Smooth muscle cell (in vitro differentiated cells): ENCODE measurements at regions not wholly inside any gene's neighbourhood (a gene's known extent, or its start where the extent isn't known, plus 50 kb on each side); places are given as distances from the start of the nearest gene placed in this dataset.
"Not testable (repeated sequence)": the region's sequence is repeated elsewhere in the genome, so short reads cannot be mapped to it uniquely, and the experiment has no call there.

ENCODE experiments used
- DNase-seq: peaks from one replicate; lab custom pipeline; 2025; ENCODE audit not compliant: unreplicated experiment; lab: John Stamatoyannopoulos, UW
- H2AFZ ChIP-seq: fragments of 200-600 bp; sonication (generic); 2 replicates; pipeline ENCODE4 v1.6.0; 2016; ENCODE audit warnings: antibody characterized with exemption, low read depth, mild to moderate bottlenecking
- H3F3A ChIP-seq: fragments of 200-600 bp; sonication (generic); 2 replicates; pipeline ENCODE4 v1.6.0; 2017; ENCODE audit warnings: antibody characterized with exemption, low read depth
- H3K27ac ChIP-seq: fragments of 200-600 bp; sonication (generic); 2 replicates; pipeline ENCODE4 v1.5.1; 2016; ENCODE audit warnings: low read depth, mild to moderate bottlenecking
- H3K27me3 ChIP-seq: fragments of 200-600 bp; sonication (generic); 2 replicates; pipeline ENCODE4 v1.6.1; 2016; ENCODE audit warnings: low read depth, mild to moderate bottlenecking
- H3K36me3 ChIP-seq: fragments of 200-600 bp; sonication (generic); 2 replicates; pipeline ENCODE4 v1.5.1; 2016; ENCODE audit warnings: low read depth
- H3K4me1 ChIP-seq: fragments of 200-600 bp; sonication (generic); 2 replicates; pipeline ENCODE4 v1.5.1; 2016; ENCODE audit warnings: low read depth
- H3K4me2 ChIP-seq: fragments of 200-600 bp; sonication (generic); 2 replicates; pipeline ENCODE4 v1.6.0; 2016; ENCODE audit warnings: mild to moderate bottlenecking
- H3K4me3 ChIP-seq: fragments of 200-600 bp; sonication (generic); 2 replicates; pipeline ENCODE4 v1.5.1; 2016; ENCODE audit warnings: mild to moderate bottlenecking
- H3K79me2 ChIP-seq: fragments of 200-600 bp; sonication (generic); 2 replicates; pipeline ENCODE4 v1.6.0; 2016; ENCODE audit warnings: low read depth, mild to moderate bottlenecking
- H3K9ac ChIP-seq: fragments of 200-600 bp; sonication (generic); 2 replicates; pipeline ENCODE4 v1.6.0; 2016; ENCODE audit warnings: low read depth
- H3K9me3 ChIP-seq: fragments of 200-600 bp; sonication (generic); replicated peaks from 2 replicates; pipeline ENCODE4 v1.5.1; 2016; ENCODE audit warnings: low read depth
- H4K20me1 ChIP-seq: fragments of 200-600 bp; sonication (generic); 2 replicates; pipeline ENCODE4 v1.6.0; 2016; ENCODE audit warnings: low read depth
- WGBS: methylation state at CpG from one replicate; pipeline ENCODE4 v1.1.7; 2016; ENCODE audit warnings: low lambda C conversion rate; 5-methylcytosine and 5-hydroxymethylcytosine counted together
- TF ChIP-seq, protein P1 (sequence below): fragments of 200-600 bp; sonication (generic); IDR thresholded peaks from 2 replicates; pipeline ENCODE4 v1.5.1; 2017; ENCODE audit warnings: borderline replicate concordance, mild to moderate bottlenecking, antibody characterized with exemption; ENCODE audit not compliant: insufficient read depth, poor library complexity, severe bottlenecking

DNA sequence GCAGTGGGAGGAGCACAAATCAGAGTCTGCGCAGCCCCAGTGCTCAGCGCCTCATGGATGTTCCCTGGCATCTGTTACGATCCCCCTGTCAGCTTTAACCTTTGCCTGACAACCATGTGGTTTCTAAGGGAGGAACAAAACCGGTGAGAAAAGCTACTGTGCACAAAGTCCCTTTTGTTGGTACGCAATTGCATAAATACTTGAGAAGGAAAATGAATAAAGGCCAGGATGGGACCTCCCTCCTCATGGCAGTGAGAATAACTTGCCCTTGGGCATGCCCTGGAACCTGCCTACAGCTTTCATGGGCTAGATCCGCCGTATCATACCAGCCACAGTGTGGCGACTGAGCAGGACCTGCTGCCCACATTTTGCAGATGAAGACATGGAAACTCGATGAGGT lies 81.0 kb downstream of the RIN2 start:
- Histone ChIP-seq H4K20me1 (no peaks in the 10 kb centered on the region), H3K4me2 (no peak overlapping the region), H3K9ac (no peak overlapping the region), H3K9me3 (peaks cover 6% of the 10 kb centered on the region), H3K4me3 (no peak overlapping the region), H3K27me3 (no peaks in the 10 kb centered on the region), H3F3A (no peaks in the 10 kb centered on the region), H3K27ac (no peak overlapping the region), H3K4me1 (peaks cover 7% of the 10 kb centered on the region), H2AFZ (no peak overlapping the region), H3K79me2 (no peaks in the 10 kb centered on the region), H3K36me3 (no peaks in the 10 kb centered on the region)
- TF ChIP-seq, protein P1, sequence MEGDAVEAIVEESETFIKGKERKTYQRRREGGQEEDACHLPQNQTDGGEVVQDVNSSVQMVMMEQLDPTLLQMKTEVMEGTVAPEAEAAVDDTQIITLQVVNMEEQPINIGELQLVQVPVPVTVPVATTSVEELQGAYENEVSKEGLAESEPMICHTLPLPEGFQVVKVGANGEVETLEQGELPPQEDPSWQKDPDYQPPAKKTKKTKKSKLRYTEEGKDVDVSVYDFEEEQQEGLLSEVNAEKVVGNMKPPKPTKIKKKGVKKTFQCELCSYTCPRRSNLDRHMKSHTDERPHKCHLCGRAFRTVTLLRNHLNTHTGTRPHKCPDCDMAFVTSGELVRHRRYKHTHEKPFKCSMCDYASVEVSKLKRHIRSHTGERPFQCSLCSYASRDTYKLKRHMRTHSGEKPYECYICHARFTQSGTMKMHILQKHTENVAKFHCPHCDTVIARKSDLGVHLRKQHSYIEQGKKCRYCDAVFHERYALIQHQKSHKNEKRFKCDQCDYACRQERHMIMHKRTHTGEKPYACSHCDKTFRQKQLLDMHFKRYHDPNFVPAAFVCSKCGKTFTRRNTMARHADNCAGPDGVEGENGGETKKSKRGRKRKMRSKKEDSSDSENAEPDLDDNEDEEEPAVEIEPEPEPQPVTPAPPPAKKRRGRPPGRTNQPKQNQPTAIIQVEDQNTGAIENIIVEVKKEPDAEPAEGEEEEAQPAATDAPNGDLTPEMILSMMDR = no peak
- DNase-seq = no peak
- WGBS = 95% methylated on average over 9 of the region's 9 CpGs

- no peak overlapping the region for H3K9ac ChIP-seq
- peaks cover 6% of the 10 kb centered on the region for H3K9me3 ChIP-seq
- H3K4me3 ChIP-seq = no peak overlapping the region
- H3F3A ChIP-seq = no peaks in the 10 kb centered on the region
- H2AFZ ChIP-seq = no peak overlapping the region
- no peaks in the 10 kb centered on the region for H3K36me3 ChIP-seq
- 85% methylated on average over 7 of the region's 7 CpGs for WGBS
- no peak for DNase-seq
- H3K4me1 ChIP-seq = peaks cover 6% of the 10 kb centered on the region
- H3K27ac ChIP-seq = no peak overlapping the region
- no peaks in the 10 kb centered on the region for H4K20me1 ChIP-seq
- H3K27me3 ChIP-seq = no peaks in the 10 kb centered on the region
- TF ChIP-seq, protein P1 = no peak
- no peaks in the 10 kb centered on the region for H3K79me2 ChIP-seq
- H3K4me2 ChIP-seq = no peak overlapping the region
These were observed 82.2 kb downstream of the RIN2 start for GRCh38 chr20:19840111-19840710.

GRCh38 chr20:19841740-19842139 lies 83.7 kb downstream of the RIN2 start:
- Histone ChIP-seq H3K79me2 (no peaks in the 10 kb centered on the region), H3K27me3 (no peaks in the 10 kb centered on the region), H4K20me1 (no peaks in the 10 kb centered on the region), H2AFZ (no peak overlapping the region), H3K27ac (no peak overlapping the region), H3K4me1 (no peaks in the 10 kb centered on the region), H3F3A (no peaks in the 10 kb centered on the region), H3K4me2 (no peak overlapping the region), H3K36me3 (no peaks in the 10 kb centered on the region), H3K9me3 (peaks cover 6% of the 10 kb centered on the region), H3K9ac (no peak overlapping the region), H3K4me3 (no peak overlapping the region)
- TF ChIP-seq, protein P1 = no peak
- DNase-seq = no peak

DNA sequence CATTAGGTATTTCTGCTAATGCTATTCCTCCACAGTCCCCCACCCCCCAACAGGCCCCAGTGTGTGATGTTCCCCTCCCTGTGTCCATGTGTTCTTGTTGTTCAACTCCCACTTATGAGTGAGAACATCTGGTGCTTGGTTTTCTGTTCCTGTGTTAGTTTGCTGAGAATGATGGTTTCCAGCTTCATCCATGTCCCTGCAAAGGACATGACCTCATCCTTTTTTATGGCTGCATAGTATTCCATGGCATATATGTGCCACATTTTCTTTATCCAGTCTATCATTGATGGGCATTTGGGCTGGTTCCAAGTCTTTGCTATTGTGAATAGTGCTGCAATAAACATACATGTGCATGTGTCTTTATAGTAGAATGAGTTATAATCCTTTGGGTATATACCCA lies 86.8 kb downstream of the RIN2 start:
- H4K20me1 ChIP-seq, H3K27me3 ChIP-seq, DNase-seq, H2AFZ ChIP-seq, H3K4me2 ChIP-seq, H3K4me1 ChIP-seq, H3K4me3 ChIP-seq, H3K9me3 ChIP-seq, H3F3A ChIP-seq, H3K36me3 ChIP-seq, H3K9ac ChIP-seq, H3K27ac ChIP-seq, H3K79me2 ChIP-seq: not testable (repeated sequence)
